B cell (primary cell): ENCODE measurements at regions not wholly inside any gene's neighbourhood (a gene's known extent, or its start where the extent isn't known, plus 50 kb on each side); places are given as distances from the start of the nearest gene placed in this dataset.

Experiments used
- CTCF ChIP-seq: fragments of 200-600 bp; IDR thresholded peaks from one replicate; pipeline ENCODE4 v1.8.0; 2022; ENCODE audit warnings: antibody characterized with exemption, mild to moderate bottlenecking
- EZH2 ChIP-seq: IDR thresholded peaks from 2 replicates; pipeline ENCODE4 v1.6.1; 2012; ENCODE audit warnings: borderline replicate concordance, low read depth, mild to moderate bottlenecking, moderate library complexity, low read length; ENCODE audit not compliant: insufficient read depth, poor library complexity, severe bottlenecking

GRCh38 chr7:69180662-69181061 lies 417.6 kb upstream of the AUTS2 start:
- TF ChIP-seq CTCF (no peak), EZH2 (no peak)
